Stimulated activated memory B cell treated with anti-CD40 and anti-IgM and Interleukin-4, amounts not matched to agents 10 μg/mL and 1 μg/mL and 100 μg/mL, for 72 hours (primary cell): ENCODE measurements at regions not wholly inside any gene's neighbourhood (a gene's known extent, or its start where the extent isn't known, plus 50 kb on each side); places are given as distances from the start of the nearest gene placed in this dataset.
A peak's percentile ranks its signal among the peaks of the same experiment; 100 is the strongest.
"Not testable (repeated sequence)": the region's sequence is repeated elsewhere in the genome, so short reads cannot be mapped to it uniquely, and the experiment has no call there.

ENCODE experiments used
- ATAC-seq: fragments of 150-1000 bp; cut with Tn5 transposase; 2 replicates; pipeline ENCODE4 v1.10.0; 2021
- H3K27ac Mint-ChIP-seq: one replicate; pipeline ENCODE4 v1.8.0; 2022; ENCODE audit warnings: mild to moderate bottlenecking, mixed read lengths
- H3K27me3 Mint-ChIP-seq: one replicate; pipeline ENCODE4 v1.8.0; 2022; ENCODE audit warnings: mixed read lengths
- H3K36me3 Mint-ChIP-seq: one replicate; pipeline ENCODE4 v1.8.0; 2022; ENCODE audit warnings: mixed read lengths
- H3K4me1 Mint-ChIP-seq: one replicate; pipeline ENCODE4 v1.8.0; 2022; ENCODE audit warnings: mixed read lengths
- H3K4me3 Mint-ChIP-seq: one replicate; pipeline ENCODE4 v1.8.0; 2022; ENCODE audit warnings: mild to moderate bottlenecking, moderate library complexity, mixed read lengths
- H3K9me3 Mint-ChIP-seq: one replicate; pipeline ENCODE4 v1.8.0; 2022; ENCODE audit warnings: mixed read lengths

DNA sequence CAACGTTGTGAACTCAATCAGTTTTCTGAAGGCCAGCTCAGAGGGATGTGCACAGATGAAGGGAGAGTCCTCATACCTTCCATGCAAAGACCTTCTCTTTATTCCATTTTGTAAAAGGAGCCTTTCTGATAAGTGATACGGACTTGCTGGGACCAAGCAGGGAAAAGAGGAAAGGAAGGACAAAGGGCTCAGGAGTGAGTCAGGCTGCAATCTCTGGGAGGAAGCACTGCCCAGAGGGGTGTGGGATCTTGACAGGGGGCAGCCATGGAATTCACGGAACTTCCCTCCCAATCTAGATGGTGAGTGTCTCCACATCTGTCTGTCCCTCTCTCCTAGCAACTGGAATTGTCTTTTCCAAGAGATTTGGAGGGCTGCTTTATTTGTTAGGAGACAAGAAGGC is 281.4 kb upstream of the CELF4 start:
- Mint-ChIP-seq H3K27ac (no peak overlapping the region), H3K4me3 (no peak overlapping the region), H3K36me3 (no peaks in the 10 kb centered on the region), H3K4me1 (no peaks in the 10 kb centered on the region), H3K9me3 (peaks cover 3% of the 10 kb centered on the region), H3K27me3 (no peaks in the 10 kb centered on the region)
- ATAC-seq = no peak

DNA sequence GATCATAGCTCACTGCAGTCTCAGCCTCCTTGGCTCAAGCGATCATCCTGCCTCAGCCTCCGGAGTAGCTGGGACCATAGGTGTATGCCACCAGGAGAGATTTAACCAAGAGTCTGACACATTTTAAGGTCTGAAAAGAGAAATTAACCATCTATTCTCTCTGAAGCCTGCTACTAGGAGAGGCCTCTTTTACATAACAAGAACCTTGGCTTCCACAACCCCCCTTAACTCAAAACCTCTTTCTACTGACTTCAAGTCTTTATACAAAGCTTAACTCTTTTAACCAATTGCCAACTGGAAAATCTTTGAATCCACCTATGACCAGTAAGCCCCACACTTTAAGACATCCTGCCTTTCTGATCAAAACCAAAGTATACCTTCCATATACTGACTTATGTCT is 279.9 kb upstream of the CELF4 start:
- Mint-ChIP-seq H3K27ac (no peak overlapping the region), H3K4me1 (no peaks in the 10 kb centered on the region), H3K4me3 (no peak overlapping the region), H3K9me3 (no peaks in the 10 kb centered on the region), H3K36me3 (no peaks in the 10 kb centered on the region), H3K27me3 (no peaks in the 10 kb centered on the region)
- no peak for ATAC-seq

DNA sequence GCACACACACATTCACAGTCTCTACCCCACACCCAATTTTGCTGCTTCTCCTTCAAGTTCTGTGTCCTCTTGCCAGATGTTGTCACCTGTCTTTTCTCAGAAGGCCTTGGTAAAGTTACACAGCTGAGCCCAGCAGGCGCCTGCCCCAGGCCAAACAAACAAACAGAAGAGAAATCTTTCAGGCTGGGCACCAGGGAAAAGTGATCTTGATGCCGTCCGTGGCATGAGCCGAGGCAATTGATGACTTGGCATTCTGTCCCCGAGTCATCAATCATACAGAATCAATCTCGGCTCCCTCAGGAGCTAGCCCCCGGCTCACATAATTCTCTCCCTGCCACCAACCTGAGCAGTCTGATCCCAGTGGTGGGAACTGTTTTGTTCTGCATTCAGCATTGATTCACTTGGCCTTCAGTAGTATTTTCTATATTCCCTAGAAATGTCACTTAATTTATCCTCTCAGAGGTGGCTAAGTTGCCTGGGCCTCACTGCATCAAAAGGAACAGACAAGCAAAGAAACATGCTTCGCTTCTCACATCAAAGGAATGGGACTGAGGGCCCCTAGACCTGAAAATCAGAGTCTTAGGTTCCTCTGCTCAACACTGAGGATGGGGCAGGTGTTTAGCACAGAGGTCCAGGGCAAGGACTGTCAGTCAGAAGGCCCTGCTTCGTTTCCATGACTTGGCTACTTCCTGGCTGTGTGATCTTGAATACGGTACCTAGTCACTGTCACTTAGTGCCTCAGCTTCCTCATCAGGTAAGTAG is 278.8 kb upstream of the CELF4 start:
- no peaks in the 10 kb centered on the region for H3K36me3 Mint-ChIP-seq
- ATAC-seq = no peak
- no peaks in the 10 kb centered on the region for H3K4me1 Mint-ChIP-seq
- H3K4me3 Mint-ChIP-seq = no peak overlapping the region
- no peaks in the 10 kb centered on the region for H3K27me3 Mint-ChIP-seq
- no peaks in the 10 kb centered on the region for H3K9me3 Mint-ChIP-seq
- no peak overlapping the region for H3K27ac Mint-ChIP-seq

DNA sequence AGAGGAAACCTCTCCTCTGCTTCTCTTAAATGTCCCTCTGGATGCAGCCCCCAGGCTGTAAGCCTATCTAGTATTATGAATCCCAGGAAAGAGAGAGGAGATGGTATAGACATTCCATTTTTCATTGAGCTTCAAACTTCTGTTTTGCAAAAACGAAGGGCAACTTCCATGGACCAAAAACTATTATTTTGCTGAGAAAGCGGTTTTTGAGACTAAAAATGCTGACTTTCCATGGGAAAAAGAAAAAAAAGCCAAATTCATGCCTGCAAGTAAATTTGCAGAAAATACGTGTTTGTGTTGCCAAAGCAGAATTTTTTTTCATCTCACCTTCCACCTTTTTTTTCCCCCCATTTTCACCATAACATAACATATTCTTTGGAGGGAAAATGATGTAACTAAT is 272.5 kb upstream of the CELF4 start:
- no peak for ATAC-seq
- H3K4me3 Mint-ChIP-seq = no peak overlapping the region
- H3K27me3 Mint-ChIP-seq = no peaks in the 10 kb centered on the region
- no peak overlapping the region for H3K27ac Mint-ChIP-seq
- H3K36me3 Mint-ChIP-seq = no peaks in the 10 kb centered on the region
- no peaks in the 10 kb centered on the region for H3K9me3 Mint-ChIP-seq
- H3K4me1 Mint-ChIP-seq = no peaks in the 10 kb centered on the region

DNA sequence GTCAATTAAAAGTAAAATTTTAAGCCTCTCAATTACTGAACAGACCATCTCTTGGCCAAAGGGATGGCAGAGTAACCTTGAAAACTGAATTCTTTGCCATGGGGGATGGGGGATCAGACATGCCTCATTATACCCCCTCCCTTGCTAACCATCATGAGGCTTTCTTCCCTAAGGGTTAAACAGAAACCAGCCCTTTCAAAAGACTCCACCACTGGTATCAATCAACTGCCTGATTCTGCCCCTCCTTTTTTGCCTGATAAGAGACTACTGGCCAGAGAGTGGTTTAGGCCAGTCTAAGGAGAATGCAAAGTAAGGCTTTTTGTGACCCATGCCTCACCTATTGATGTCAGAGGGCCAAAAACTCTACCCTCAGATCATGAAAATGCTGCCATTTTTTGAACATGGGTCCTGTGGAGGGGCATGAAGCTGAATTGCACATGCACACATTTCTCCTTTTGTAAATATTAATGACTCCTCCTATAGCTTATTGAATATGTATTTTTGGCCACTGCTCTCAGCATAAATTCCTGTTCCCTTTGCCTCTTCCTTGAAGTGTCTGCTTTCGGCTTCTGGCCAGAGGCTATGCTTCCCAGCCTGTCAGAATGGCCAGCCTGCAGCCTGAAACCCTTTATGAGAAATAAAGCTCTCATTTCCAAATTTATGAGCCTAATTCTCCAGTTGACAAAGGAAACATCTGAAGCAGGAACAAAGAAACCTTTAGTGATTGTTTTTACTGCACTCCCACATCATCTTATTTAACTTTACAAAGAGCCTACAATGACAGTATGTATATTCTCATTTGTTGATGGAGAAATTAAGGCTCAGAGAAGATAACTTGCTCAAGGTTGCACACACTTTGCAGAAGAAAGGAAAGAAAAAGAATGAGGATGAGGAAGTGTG is 270.7 kb upstream of the CELF4 start:
- H3K27me3 Mint-ChIP-seq = no peaks in the 10 kb centered on the region
- H3K9me3 Mint-ChIP-seq = peaks cover 2% of the 10 kb centered on the region
- no peaks in the 10 kb centered on the region for H3K36me3 Mint-ChIP-seq
- no peaks in the 10 kb centered on the region for H3K4me1 Mint-ChIP-seq
- ATAC-seq = no peak
- H3K27ac Mint-ChIP-seq = no peak overlapping the region
- no peak overlapping the region for H3K4me3 Mint-ChIP-seq

DNA sequence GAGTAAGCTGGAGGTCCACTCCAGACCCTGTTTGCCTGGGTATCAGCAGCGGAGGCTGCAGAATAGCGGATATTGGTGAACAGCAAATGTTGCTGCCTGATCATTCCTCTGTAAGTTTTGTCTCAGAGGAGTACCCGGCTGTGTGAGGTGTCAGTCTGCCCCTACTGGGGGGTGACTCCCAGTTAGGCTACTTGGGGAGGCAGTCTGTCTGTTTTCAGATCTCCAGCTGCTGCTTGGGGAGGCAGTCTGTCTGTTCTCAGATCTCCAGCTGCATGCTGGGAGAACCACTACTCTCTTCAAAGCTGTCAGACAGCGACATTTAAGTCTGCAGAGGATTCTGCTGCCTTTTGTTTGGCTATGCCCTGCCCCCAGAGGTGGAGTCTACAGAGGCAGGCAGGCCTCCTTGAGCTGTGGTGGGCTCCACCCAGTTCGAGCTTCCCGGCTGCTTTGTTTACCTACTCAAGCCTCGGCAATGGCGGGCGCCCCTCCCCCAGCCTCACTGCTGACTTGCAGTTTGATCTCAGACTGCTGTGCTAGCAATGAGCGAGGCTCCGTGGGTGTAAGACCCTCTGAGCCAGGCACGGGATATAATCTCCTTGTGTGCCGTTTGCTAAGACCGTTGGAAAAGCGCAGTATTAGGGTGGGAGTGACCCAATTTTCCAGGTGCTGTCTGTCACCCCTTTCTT is 266.6 kb upstream of the CELF4 start:
- not testable (repeated sequence) for H3K9me3 Mint-ChIP-seq, H3K4me1 Mint-ChIP-seq, ATAC-seq, H3K36me3 Mint-ChIP-seq, H3K4me3 Mint-ChIP-seq, H3K27ac Mint-ChIP-seq, H3K27me3 Mint-ChIP-seq

DNA sequence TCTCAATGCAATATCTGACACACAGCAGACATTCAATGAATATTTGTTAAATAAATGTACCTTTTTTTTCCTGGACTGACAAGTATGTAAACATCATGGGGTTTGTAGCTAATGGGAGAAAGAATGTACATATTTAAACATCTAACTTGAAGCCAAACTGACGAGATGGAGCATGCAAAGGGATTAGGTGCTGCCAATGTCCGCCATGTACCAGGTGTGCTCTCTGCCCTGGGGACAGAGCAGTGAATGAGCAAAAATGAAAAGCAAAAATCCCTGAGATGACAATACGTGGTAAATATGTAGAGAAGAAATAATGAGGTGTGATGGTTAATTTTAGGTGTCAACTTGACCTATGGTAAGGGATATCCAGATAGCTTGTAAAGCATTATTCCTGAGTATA is 247.4 kb upstream of the CELF4 start:
- no peak overlapping the region for H3K27ac Mint-ChIP-seq
- no peak overlapping the region for H3K4me3 Mint-ChIP-seq
- H3K9me3 Mint-ChIP-seq = peaks cover 11% of the 10 kb centered on the region
- ATAC-seq = no peak
- no peaks in the 10 kb centered on the region for H3K4me1 Mint-ChIP-seq
- no peaks in the 10 kb centered on the region for H3K27me3 Mint-ChIP-seq
- no peaks in the 10 kb centered on the region for H3K36me3 Mint-ChIP-seq

DNA sequence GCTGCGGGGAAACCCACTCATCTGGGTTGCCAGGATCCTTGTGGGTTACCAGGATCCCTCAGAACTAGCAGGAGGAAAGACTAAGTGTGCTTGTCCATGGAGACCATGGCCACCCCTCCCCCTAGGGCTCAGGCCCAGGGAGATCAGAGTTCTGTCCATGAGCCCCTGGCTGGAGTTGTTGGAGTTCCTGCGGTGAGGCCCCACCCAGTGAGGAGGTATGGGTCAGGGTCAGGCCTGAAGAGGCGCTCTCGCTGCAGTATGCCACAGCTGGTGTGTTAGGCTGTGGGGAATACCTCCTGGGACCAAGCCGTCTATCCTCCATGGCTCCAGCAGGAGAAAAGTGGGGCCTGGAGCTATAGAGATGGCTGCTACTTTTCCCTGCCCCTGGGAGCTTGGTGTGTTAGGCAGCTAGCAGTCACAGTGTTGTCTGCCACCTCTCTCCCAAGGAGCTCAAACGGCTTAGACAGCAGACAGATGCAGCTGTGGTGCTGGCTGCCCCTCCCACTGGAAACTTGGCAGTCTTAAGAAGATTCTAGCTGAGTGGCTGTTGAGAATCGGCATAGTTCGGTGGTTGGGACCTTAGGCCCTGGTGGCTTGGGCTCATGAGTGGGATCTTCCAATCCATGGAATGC is 240.3 kb upstream of the CELF4 start:
- no peak overlapping the region for H3K4me3 Mint-ChIP-seq
- no peaks in the 10 kb centered on the region for H3K27me3 Mint-ChIP-seq
- ATAC-seq = no peak
- no peaks in the 10 kb centered on the region for H3K36me3 Mint-ChIP-seq
- no peak overlapping the region for H3K27ac Mint-ChIP-seq
- no peaks in the 10 kb centered on the region for H3K4me1 Mint-ChIP-seq
- H3K9me3 Mint-ChIP-seq = peaks cover 12% of the 10 kb centered on the region

DNA sequence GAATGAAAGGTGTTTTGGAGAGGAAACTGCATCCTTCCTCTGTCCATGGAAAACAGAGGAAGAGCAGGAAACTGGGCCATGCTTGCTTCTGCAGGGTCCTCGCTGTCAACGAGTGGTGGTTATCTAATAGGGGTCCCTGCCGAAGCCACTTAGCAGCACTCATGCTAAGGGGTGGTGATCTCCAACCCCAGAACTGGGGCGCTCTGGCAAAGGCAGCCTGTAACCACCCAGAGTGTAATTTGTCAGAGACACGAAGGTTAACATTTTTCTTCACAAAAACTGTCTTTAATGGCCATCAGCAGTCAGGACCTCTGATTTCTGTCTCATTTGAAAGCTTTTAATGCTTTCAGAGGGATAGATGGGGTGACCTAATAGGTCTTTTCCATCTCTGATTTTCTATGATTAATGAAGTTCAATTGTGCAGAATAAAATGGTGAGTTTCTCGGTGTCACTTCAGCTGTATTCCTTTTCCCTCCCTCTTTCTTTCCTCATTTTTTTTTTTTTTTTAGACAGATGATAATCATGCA is 231.3 kb upstream of the CELF4 start:
- Mint-ChIP-seq H3K9me3 (peaks cover 3% of the 10 kb centered on the region), H3K36me3 (no peaks in the 10 kb centered on the region), H3K4me1 (no peaks in the 10 kb centered on the region), H3K4me3 (no peak overlapping the region), H3K27me3 (no peaks in the 10 kb centered on the region), H3K27ac (no peak overlapping the region)
- ATAC-seq = no peak

DNA sequence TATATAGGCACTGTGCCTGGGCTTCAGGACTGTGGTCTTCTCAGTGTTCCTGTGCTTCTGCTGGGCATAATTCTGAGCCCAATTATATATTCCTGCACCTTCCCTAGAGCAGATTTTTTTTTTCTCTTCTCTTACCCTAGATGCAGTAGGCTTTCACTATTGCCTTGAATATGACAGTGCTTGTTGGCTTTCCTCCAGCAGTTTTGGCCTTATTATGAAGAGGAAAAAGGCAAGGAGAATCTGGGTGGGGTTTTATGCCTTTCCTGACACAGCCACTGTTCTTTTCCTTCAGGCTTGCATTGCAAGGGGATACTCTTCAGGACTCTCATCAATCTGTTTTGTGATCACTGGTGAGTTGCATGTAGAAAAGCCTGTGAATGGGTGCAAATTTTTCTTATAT is 221.9 kb upstream of the CELF4 start:
- no peaks in the 10 kb centered on the region for H3K4me1 Mint-ChIP-seq
- no peaks in the 10 kb centered on the region for H3K27me3 Mint-ChIP-seq
- no peak overlapping the region for H3K27ac Mint-ChIP-seq
- H3K9me3 Mint-ChIP-seq = peaks cover 11% of the 10 kb centered on the region
- H3K4me3 Mint-ChIP-seq = no peak overlapping the region
- no peak for ATAC-seq
- H3K36me3 Mint-ChIP-seq = no peaks in the 10 kb centered on the region

DNA sequence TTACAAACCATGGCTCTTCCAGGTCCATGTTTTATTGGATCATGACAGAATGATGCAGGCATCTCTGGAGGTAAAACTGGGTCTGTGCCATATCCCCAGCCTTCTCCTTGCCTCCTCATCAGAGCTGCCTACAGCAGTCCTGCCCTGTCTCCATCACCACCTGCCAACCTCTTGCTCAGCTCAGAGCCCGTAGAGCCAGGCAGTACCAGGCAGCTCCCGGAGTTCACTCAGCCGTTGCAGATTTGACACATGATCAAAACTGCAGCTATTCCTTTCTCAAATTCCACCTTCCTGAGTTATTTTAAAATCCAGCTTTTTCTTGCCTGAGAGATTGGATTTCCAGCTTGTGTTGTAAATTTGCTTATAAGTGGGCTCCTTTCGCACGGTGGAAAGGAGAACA is 218.2 kb upstream of the CELF4 start:
- H3K27ac Mint-ChIP-seq = no peak overlapping the region
- no peaks in the 10 kb centered on the region for H3K36me3 Mint-ChIP-seq
- peaks cover 6% of the 10 kb centered on the region for H3K9me3 Mint-ChIP-seq
- ATAC-seq = peak; percentile 64
- no peak overlapping the region for H3K4me3 Mint-ChIP-seq
- no peaks in the 10 kb centered on the region for H3K4me1 Mint-ChIP-seq
- no peaks in the 10 kb centered on the region for H3K27me3 Mint-ChIP-seq

DNA sequence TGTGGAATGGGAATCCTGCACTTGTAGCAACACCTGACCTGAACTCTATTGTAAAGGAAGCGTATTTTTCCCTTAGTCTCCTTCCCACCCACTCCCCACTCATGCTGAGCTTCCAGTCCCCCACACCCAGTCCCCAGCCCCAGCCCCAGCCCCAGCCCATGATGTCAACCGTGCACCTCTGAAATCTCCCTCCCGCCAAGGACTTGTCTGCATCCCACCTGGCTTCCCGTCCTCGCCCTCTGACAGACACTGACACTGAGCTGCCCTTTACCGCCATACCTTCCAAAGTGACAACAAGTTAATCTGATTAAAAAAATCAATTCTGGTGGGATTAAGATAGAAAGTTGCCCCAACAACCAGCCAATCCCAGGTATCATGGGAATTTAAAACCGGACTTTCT is 213.6 kb upstream of the CELF4 start:
- Mint-ChIP-seq H3K27me3 (no peaks in the 10 kb centered on the region), H3K4me3 (no peak overlapping the region), H3K36me3 (no peaks in the 10 kb centered on the region), H3K9me3 (no peaks in the 10 kb centered on the region), H3K4me1 (no peaks in the 10 kb centered on the region), H3K27ac (no peak overlapping the region)
- ATAC-seq = no peak

DNA sequence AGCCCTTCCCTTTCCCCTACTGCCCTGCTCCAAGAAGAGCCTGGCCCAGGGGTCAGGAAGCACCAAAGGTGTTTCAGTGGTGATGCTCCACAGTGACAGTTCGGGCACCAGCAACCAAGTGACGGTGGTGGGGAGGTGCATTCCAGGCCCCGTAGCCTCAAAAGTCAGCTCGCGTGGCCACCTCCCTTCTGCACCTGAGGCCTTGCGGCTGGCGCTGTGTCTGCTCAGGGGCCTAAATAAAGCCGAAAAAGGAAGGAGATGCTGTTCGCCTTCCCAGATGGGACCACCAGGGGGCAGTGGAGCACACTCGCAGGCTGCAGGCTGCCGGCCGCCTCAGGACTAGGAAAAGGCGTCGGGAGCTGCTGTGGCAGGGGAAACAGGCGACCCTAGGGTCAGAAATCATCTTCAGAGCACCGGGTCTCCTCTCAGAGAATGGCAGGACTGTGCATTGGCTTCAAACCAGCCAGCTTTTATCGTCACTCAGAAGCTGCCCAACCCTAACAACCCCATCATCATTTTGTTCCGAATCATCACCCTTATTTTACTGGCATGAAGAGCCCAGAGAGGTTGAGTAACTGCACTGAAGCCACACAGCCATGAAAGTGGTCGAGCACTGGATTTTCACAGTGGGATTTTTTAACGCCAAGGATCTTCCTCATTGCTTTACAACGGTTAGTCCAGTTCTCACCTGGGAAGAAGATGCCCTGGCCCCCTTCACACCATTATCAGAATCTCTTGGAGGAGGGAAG is 213.0 kb upstream of the CELF4 start:
- Mint-ChIP-seq H3K36me3 (no peaks in the 10 kb centered on the region), H3K27me3 (no peaks in the 10 kb centered on the region), H3K4me1 (no peaks in the 10 kb centered on the region), H3K4me3 (no peak overlapping the region), H3K27ac (no peak overlapping the region), H3K9me3 (no peaks in the 10 kb centered on the region)
- no peak for ATAC-seq

DNA sequence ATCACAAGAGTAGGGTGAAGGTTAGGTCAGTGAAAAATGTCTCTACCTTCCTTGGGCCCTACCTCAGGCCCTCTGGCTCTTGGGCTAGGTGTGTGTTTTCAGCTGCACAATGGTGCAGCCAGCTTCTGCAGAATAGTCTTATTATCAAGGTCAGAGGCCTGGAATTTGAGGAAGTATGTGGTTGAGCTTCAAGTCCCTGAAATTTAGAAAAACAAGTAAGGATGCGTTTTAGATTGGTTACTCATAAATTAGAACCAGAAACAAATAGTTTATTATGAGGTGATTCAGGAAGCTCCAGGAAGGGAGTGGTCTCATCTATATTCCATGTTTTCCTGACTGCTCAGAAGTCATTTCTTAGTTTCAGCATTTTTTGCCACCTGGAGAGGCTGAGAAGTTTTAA is 204.2 kb upstream of the CELF4 start:
- Mint-ChIP-seq H3K27ac (no peak overlapping the region), H3K27me3 (no peaks in the 10 kb centered on the region), H3K9me3 (peaks cover 6% of the 10 kb centered on the region), H3K4me1 (no peaks in the 10 kb centered on the region), H3K36me3 (no peaks in the 10 kb centered on the region), H3K4me3 (no peak overlapping the region)
- ATAC-seq = no peak
